H1 (cell line): ENCODE measurements at regions not wholly inside any gene's neighbourhood (a gene's known extent, or its start where the extent isn't known, plus 50 kb on each side); places are given as distances from the start of the nearest gene placed in this dataset.

Experiments used
- CBX8 ChIP-seq: fragments of 300-800, 300-1000 bp; sonication (generic); IDR thresholded peaks from 2 replicates; pipeline ENCODE4 v1.7.1; 2016; ENCODE audit warnings: low read depth, low read length, borderline replicate concordance
- CEBPB ChIP-seq: IDR thresholded peaks from 2 replicates; pipeline ENCODE4 v1.6.1; 2012; ENCODE audit warnings: low read depth, low read length
- CTBP2 ChIP-seq: IDR thresholded peaks from 2 replicates; pipeline ENCODE4 v1.7.0; 2011; ENCODE audit warnings: borderline replicate concordance, mild to moderate bottlenecking, moderate library complexity, mixed read lengths, low read length; ENCODE audit not compliant: insufficient read depth, insufficient read length
- HDAC6 ChIP-seq: IDR thresholded peaks from one replicate; pipeline ENCODE4 v1.7.1; 2012; ENCODE audit warnings: low read depth, mild to moderate bottlenecking, inconsistent platforms, low read length, moderate library complexity
- NANOG ChIP-seq: IDR thresholded peaks from 2 replicates; pipeline ENCODE4 v1.6.1; 2011; ENCODE audit warnings: low read length, low read depth, mild to moderate bottlenecking, inconsistent platforms; ENCODE audit not compliant: insufficient read depth, poor library complexity, severe bottlenecking
- RBBP5 ChIP-seq: IDR thresholded peaks from 2 replicates; pipeline ENCODE4 v1.7.1; 2012; ENCODE audit warnings: low read depth, mild to moderate bottlenecking, inconsistent platforms, low read length, moderate library complexity, borderline replicate concordance
- RFX5 ChIP-seq: IDR thresholded peaks from 2 replicates; pipeline ENCODE4 v1.6.1; 2011; ENCODE audit warnings: low read depth, low read length, improper control_type of control experiment, borderline replicate concordance
- RNF2 ChIP-seq: fragments of 200-900, 300-1000 bp; sonication (generic); IDR thresholded peaks from 2 replicates; pipeline ENCODE4 v1.7.1; 2016; ENCODE audit warnings: borderline replicate concordance, low read depth, mild to moderate bottlenecking, antibody characterized with exemption, low read length; ENCODE audit not compliant: poor library complexity, severe bottlenecking; ENCODE audit errors: missing control alignments
- TBP ChIP-seq: IDR thresholded peaks from 2 replicates; pipeline ENCODE4 v1.6.1; 2011; ENCODE audit warnings: low read depth, low read length, improper control_type of control experiment
- TF ChIP-seq, protein P1 (sequence below): fragments of 300-600 bp; sonication (generic); IDR thresholded peaks from 2 replicates; pipeline ENCODE4 v1.7.1; 2012; ENCODE audit warnings: low read length, moderate library complexity, mild to moderate bottlenecking, inconsistent platforms; ENCODE audit not compliant: insufficient replicate concordance

DNA sequence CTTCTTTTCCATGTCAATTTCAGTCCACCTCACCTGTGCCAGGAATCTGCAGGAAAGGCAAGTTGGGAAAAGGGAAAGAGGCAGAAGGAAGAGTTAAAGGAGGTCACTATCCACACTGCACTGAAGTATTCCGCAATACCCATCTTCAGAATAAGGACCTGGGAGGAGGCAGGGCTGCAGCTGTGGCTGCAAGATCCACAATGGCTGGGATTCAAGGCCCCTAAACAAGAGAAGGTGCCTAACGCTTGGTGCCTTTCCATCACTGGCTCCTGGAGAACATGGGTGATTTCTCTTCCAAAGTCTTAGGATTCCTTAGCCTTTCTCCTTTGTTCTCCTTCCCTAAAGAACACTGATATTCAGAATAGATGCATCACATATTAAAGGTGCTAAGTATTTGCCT lies 204.0 kb downstream of the GRIN2B start (continued):
- TF ChIP-seq, protein P1, sequence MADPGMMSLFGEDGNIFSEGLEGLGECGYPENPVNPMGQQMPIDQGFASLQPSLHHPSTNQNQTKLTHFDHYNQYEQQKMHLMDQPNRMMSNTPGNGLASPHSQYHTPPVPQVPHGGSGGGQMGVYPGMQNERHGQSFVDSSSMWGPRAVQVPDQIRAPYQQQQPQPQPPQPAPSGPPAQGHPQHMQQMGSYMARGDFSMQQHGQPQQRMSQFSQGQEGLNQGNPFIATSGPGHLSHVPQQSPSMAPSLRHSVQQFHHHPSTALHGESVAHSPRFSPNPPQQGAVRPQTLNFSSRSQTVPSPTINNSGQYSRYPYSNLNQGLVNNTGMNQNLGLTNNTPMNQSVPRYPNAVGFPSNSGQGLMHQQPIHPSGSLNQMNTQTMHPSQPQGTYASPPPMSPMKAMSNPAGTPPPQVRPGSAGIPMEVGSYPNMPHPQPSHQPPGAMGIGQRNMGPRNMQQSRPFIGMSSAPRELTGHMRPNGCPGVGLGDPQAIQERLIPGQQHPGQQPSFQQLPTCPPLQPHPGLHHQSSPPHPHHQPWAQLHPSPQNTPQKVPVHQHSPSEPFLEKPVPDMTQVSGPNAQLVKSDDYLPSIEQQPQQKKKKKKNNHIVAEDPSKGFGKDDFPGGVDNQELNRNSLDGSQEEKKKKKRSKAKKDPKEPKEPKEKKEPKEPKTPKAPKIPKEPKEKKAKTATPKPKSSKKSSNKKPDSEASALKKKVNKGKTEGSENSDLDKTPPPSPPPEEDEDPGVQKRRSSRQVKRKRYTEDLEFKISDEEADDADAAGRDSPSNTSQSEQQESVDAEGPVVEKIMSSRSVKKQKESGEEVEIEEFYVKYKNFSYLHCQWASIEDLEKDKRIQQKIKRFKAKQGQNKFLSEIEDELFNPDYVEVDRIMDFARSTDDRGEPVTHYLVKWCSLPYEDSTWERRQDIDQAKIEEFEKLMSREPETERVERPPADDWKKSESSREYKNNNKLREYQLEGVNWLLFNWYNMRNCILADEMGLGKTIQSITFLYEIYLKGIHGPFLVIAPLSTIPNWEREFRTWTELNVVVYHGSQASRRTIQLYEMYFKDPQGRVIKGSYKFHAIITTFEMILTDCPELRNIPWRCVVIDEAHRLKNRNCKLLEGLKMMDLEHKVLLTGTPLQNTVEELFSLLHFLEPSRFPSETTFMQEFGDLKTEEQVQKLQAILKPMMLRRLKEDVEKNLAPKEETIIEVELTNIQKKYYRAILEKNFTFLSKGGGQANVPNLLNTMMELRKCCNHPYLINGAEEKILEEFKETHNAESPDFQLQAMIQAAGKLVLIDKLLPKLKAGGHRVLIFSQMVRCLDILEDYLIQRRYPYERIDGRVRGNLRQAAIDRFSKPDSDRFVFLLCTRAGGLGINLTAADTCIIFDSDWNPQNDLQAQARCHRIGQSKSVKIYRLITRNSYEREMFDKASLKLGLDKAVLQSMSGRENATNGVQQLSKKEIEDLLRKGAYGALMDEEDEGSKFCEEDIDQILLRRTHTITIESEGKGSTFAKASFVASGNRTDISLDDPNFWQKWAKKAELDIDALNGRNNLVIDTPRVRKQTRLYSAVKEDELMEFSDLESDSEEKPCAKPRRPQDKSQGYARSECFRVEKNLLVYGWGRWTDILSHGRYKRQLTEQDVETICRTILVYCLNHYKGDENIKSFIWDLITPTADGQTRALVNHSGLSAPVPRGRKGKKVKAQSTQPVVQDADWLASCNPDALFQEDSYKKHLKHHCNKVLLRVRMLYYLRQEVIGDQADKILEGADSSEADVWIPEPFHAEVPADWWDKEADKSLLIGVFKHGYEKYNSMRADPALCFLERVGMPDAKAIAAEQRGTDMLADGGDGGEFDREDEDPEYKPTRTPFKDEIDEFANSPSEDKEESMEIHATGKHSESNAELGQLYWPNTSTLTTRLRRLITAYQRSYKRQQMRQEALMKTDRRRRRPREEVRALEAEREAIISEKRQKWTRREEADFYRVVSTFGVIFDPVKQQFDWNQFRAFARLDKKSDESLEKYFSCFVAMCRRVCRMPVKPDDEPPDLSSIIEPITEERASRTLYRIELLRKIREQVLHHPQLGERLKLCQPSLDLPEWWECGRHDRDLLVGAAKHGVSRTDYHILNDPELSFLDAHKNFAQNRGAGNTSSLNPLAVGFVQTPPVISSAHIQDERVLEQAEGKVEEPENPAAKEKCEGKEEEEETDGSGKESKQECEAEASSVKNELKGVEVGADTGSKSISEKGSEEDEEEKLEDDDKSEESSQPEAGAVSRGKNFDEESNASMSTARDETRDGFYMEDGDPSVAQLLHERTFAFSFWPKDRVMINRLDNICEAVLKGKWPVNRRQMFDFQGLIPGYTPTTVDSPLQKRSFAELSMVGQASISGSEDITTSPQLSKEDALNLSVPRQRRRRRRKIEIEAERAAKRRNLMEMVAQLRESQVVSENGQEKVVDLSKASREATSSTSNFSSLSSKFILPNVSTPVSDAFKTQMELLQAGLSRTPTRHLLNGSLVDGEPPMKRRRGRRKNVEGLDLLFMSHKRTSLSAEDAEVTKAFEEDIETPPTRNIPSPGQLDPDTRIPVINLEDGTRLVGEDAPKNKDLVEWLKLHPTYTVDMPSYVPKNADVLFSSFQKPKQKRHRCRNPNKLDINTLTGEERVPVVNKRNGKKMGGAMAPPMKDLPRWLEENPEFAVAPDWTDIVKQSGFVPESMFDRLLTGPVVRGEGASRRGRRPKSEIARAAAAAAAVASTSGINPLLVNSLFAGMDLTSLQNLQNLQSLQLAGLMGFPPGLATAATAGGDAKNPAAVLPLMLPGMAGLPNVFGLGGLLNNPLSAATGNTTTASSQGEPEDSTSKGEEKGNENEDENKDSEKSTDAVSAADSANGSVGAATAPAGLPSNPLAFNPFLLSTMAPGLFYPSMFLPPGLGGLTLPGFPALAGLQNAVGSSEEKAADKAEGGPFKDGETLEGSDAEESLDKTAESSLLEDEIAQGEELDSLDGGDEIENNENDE: no peak
- TF ChIP-seq CTBP2: no peak
- no peak for TF ChIP-seq TBP
- TF ChIP-seq HDAC6: no peak
- TF ChIP-seq NANOG: no peak
- TF ChIP-seq RNF2: no peak
- TF ChIP-seq RFX5: no peak
- no peak for TF ChIP-seq CBX8
- no peak for TF ChIP-seq RBBP5
- TF ChIP-seq CEBPB: peak; percentile 90
